ENCODE measurements at regions not wholly inside any gene's neighbourhood (a gene's known extent, or its start where the extent isn't known, plus 50 kb on each side); places are given as distances from the start of the nearest gene placed in this dataset.

GRCh38 chr13:76461999-76462398 lies 424.2 kb downstream of the KCTD12 start:
- H3K9me3 ChIP-seq, result no peaks in the 10 kb centered on the region
- no peak overlapping the region for H3K27ac ChIP-seq (replicated peaks in 1 of 4)
- no peak for DNase-seq (ENCODE audit: extremely low spot score)
- H3K27me3 ChIP-seq, result no peaks in the 10 kb centered on the region
- TF ChIP-seq EP300 (IDR thresholded peaks at IDR 0.05), result no peak
- no peak for TF ChIP-seq POLR2A (IDR thresholded peaks at IDR 0.05; ENCODE audit: low read depth)
- TF ChIP-seq, protein P1, sequence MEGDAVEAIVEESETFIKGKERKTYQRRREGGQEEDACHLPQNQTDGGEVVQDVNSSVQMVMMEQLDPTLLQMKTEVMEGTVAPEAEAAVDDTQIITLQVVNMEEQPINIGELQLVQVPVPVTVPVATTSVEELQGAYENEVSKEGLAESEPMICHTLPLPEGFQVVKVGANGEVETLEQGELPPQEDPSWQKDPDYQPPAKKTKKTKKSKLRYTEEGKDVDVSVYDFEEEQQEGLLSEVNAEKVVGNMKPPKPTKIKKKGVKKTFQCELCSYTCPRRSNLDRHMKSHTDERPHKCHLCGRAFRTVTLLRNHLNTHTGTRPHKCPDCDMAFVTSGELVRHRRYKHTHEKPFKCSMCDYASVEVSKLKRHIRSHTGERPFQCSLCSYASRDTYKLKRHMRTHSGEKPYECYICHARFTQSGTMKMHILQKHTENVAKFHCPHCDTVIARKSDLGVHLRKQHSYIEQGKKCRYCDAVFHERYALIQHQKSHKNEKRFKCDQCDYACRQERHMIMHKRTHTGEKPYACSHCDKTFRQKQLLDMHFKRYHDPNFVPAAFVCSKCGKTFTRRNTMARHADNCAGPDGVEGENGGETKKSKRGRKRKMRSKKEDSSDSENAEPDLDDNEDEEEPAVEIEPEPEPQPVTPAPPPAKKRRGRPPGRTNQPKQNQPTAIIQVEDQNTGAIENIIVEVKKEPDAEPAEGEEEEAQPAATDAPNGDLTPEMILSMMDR (IDR thresholded peaks at IDR 0.05), result no peak
- TF ChIP-seq POLR2AphosphoS5 (IDR thresholded peaks at IDR 0.05), result no peak
- no peaks in the 10 kb centered on the region for H3K36me3 ChIP-seq
- H3K4me1 ChIP-seq, result peaks cover 0 to 26% (median 7%) of the 10 kb centered on the region in 4 donors
- intact Hi-C loops (cut with DNase I), result no loop called here
- no peak overlapping the region for H3K4me3 ChIP-seq
- 53% methylated on average over 4 of the region's 4 CpGs for WGBS

- WGBS, result 71% methylated on average over 1 of the region's 1 CpG
- no peaks in the 10 kb centered on the region for H3K27me3 ChIP-seq
- H3K9me3 ChIP-seq, result no peaks in the 10 kb centered on the region
- H3K36me3 ChIP-seq, result no peaks in the 10 kb centered on the region
- intact Hi-C loops (cut with DNase I), result no loop called here
- DNase-seq (ENCODE audit: extremely low spot score), result no peak
- H3K4me1 ChIP-seq, result peaks cover 0 to 25% (median 7%) of the 10 kb centered on the region in 4 donors
- no peak overlapping the region for H3K4me3 ChIP-seq
- TF ChIP-seq, protein P1 (IDR thresholded peaks at IDR 0.05), result no peak
- TF ChIP-seq EP300 (IDR thresholded peaks at IDR 0.05) (no peak), POLR2A (IDR thresholded peaks at IDR 0.05; ENCODE audit: low read depth) (no peak), POLR2AphosphoS5 (IDR thresholded peaks at IDR 0.05) (no peak)
- no peak overlapping the region for H3K27ac ChIP-seq (replicated peaks in 1 of 4)
Observed at GRCh38 chr13:76461484-76461883, 424.7 kb downstream of the KCTD12 start.

DNA sequence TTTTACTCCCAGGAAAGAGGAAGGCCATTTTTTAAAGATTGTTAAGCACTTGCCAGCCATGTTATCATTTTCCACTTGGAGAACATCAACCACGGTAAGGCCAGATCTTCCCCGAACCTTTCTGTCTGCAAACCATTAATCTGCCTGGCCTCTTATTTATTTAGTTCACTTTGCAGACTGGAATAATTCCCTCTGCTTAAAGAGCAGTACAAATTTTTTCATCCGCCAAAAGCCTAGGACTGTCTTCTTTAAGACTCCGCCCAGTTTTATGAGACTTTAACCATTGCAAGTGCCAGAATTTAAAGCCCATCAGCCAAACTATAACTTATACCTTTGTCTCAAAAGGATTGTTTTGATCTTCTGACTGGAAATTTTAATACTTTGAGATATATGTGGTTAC lies 426.3 kb downstream of the KCTD12 start:
- no peaks in the 10 kb centered on the region for H3K36me3 ChIP-seq
- TF ChIP-seq, protein P1 (IDR thresholded peaks at IDR 0.05), result no peak
- TF ChIP-seq POLR2A (IDR thresholded peaks at IDR 0.05; ENCODE audit: low read depth) (no peak), EP300 (IDR thresholded peaks at IDR 0.05) (no peak), POLR2AphosphoS5 (IDR thresholded peaks at IDR 0.05) (no peak)
- no peaks in the 10 kb centered on the region for H3K27me3 ChIP-seq
- no peaks in the 10 kb centered on the region for H3K9me3 ChIP-seq
- peaks cover 0 to 18% (median 3%) of the 10 kb centered on the region in 4 donors for H3K4me1 ChIP-seq
- intact Hi-C loops (cut with DNase I), result no loop called here
- no peak overlapping the region for H3K4me3 ChIP-seq
- no peak overlapping the region for H3K27ac ChIP-seq (replicated peaks in 1 of 4)
- no peak for DNase-seq (ENCODE audit: extremely low spot score)
- WGBS, result 60% methylated on average over 4 of the region's 4 CpGs

- no peaks in the 10 kb centered on the region for H3K27me3 ChIP-seq
- intact Hi-C loops (cut with DNase I), result no loop called here
- TF ChIP-seq POLR2AphosphoS5 (IDR thresholded peaks at IDR 0.05), result no peak
- TF ChIP-seq, protein P1 (IDR thresholded peaks at IDR 0.05), result no peak
- no peak for TF ChIP-seq POLR2A (IDR thresholded peaks at IDR 0.05; ENCODE audit: low read depth)
- TF ChIP-seq EP300 (IDR thresholded peaks at IDR 0.05), result no peak
- DNase-seq (ENCODE audit: extremely low spot score), result no peak
- no peak overlapping the region for H3K4me3 ChIP-seq
- no peak overlapping the region for H3K27ac ChIP-seq (replicated peaks in 1 of 4)
- WGBS, result 38% methylated on average over 1 of the region's 1 CpG
- no peaks in the 10 kb centered on the region for H3K36me3 ChIP-seq
- peaks cover 0 to 5% (median 3%) of the 10 kb centered on the region in 4 donors for H3K4me1 ChIP-seq
- peaks cover 0 to 8% (median 0%) of the 10 kb centered on the region in 4 donors for H3K9me3 ChIP-seq
Observed at GRCh38 chr13:76455960-76456359, 430.2 kb downstream of the KCTD12 start.

GRCh38 chr13:76454991-76455390 lies 431.2 kb downstream of the KCTD12 start:
- intact Hi-C loops (cut with DNase I), result no loop called here
- Histone ChIP-seq H3K4me3 (no peak overlapping the region), H3K27ac (replicated peaks in 1 of 4) (no peak overlapping the region), H3K27me3 (no peaks in the 10 kb centered on the region), H3K4me1 (peaks cover 0 to 5% (median 0%) of the 10 kb centered on the region in 4 donors), H3K9me3 (peaks cover 0 to 8% (median 0%) of the 10 kb centered on the region in 4 donors), H3K36me3 (no peaks in the 10 kb centered on the region)
- TF ChIP-seq, protein P1 (IDR thresholded peaks at IDR 0.05), result no peak
- TF ChIP-seq POLR2AphosphoS5 (IDR thresholded peaks at IDR 0.05) (no peak), EP300 (IDR thresholded peaks at IDR 0.05) (no peak)
- no peak for DNase-seq (ENCODE audit: extremely low spot score)
